T-helper 1 cell treated with Interleukin-12 subunit alpha and Interleukin-12 subunit beta and Interleukin-4 antibody, amounts not matched to agents 30 ng/mL and 1 ng/mL, for 36 hours (primary cell): ENCODE measurements at regions not wholly inside any gene's neighbourhood (a gene's known extent, or its start where the extent isn't known, plus 50 kb on each side); places are given as distances from the start of the nearest gene placed in this dataset.
"Not testable (repeated sequence)": the region's sequence is repeated elsewhere in the genome, so short reads cannot be mapped to it uniquely, and the experiment has no call there.

ENCODE experiments used
- intact Hi-C: fragments of 100-400 bp; cut with micrococcal nuclease; formaldehyde crosslinking; loops from one replicate; pipeline ENCODE4 v1.15.1; 2024

DNA sequence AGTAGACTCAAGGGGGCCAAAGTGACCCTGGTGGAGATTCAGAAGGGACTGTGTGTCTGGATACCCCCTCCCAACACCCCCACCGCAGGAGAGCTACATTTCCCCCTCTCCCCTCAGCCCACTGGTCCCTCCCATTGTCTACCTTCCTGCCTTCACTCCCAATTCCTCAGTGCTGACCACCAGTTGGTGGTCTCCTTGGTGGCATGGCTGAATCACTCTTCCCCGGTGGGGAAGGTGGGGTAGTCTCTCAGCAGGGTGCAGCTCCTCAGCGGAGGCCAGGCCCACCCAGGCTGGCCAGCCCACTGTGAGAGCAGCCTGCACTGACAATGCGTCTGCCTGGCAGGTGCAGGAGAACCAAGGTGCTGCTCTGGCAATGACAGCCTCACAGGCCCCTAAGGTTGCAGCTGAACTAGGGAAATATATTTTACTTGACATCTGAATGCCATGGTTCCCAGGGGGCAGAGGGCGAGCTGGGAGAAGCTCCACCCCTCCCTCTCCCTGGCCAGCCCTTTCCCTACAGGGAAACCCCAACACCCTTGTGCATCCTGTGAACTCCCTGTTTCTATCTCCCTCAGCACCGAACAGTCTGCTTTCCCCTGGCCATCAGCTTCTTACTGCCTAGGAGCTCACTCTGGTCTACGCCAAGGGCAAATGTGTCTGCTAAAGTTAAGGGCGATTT lies 62.6 kb upstream of the PAX8 start:
- intact Hi-C loops = no loop called here

- intact Hi-C loops = no loop called here
Measured at GRCh38 chr2:113337809-113338208, 59.1 kb upstream of the PAX8 start.

GRCh38 chr2:113336040-113336439 lies 57.3 kb upstream of the PAX8 start:
- intact Hi-C loops = not testable (repeated sequence)

GRCh38 chr2:113334147-113334546 lies 55.4 kb upstream of the PAX8 start:
- intact Hi-C loops = no loop called here

DNA sequence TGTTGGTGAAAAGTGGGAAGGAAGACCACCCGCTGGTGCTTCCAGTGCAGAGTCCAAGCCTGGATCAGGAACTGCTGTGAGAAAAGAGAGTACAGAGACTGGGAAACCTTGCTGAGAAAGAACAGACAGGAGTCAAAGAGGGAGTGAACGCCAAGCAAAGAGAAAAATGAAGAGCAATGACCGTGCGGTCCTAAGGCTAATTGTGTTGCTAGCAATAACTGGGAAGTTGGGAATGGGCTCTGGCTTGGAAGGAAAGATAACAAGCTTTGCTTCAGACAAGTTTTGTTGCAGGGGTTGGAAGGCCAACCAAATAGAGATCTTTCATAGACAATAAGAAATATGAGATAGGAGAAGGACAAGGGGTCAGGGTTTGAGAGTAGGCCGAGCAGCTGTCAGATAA lies 55.0 kb upstream of the PAX8 start:
- intact Hi-C loops = not testable (repeated sequence)

DNA sequence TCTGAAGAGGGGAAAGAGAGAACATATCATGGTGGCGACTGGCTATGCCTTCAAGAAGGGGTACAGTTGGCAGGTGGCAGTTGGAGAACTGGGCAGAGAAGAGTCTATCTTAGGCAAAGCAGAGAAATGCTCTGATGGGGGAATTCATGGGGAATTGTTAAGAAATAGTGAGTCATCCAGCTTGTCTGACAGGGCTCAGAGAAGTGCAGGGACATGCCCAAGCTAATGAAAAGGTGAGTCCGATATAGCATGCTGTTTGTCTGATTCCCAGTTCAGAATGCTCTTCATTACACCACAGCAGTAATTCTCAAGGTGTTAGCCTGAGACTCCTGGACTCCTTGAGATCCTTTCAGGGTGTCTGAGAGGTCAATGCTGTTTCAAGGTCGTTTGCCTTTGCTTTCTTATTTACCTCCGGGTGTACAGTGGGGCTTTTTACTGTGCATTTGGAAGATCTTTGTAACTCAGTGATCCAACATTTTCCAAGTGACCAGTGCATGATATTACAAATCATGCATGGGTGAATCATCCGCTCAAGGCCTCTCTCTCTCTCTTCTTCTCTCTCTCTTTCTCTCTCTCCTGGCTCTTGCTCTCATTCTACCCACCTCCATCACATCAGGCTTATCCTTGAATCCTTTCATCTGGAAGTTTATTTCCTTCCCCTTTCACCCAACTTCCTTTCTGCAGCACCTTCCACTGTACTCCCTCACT lies 51.5 kb upstream of the PAX8 start:
- intact Hi-C loops = not testable (repeated sequence)

GRCh38 chr2:113328973-113329372 lies 50.3 kb upstream of the PAX8 start:
- intact Hi-C loops = not testable (repeated sequence)

DNA sequence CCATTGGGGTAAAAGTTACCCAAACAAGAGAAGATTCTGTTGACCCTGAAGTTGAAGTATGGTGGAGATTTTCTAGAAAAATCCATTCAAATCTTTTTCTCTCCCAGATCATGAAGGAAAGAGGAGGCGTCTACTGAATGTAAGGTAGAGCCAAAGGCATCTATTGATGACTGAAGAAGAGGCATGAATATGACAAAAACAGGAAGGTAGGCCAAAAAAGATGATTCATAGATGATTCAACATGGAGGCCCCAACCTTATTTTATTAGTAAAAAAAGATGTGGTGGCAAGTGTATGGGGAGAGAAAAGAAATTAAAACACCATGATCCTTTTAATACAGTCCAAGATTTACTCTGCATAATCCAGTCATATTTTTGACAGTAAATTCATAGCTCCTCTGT lies 49.9 kb upstream of the PAX8 start:
- intact Hi-C loops = not testable (repeated sequence)
